GM18858 (cell line): ENCODE measurements at regions not wholly inside any gene's neighbourhood (a gene's known extent, or its start where the extent isn't known, plus 50 kb on each side); places are given as distances from the start of the nearest gene placed in this dataset.
A peak's percentile ranks its signal among the peaks of the same experiment; 100 is the strongest.

Source experiments
- ATAC-seq: cut with Tn5 transposase; IDR thresholded peaks from one replicate; pipeline ENCODE4 v1.9.1; 2021; ENCODE audit not compliant: unreplicated experiment

- no peak for ATAC-seq
These were observed 224.1 kb downstream of the ALX1 start for GRCh38 chr12:85504164-85504563.

DNA sequence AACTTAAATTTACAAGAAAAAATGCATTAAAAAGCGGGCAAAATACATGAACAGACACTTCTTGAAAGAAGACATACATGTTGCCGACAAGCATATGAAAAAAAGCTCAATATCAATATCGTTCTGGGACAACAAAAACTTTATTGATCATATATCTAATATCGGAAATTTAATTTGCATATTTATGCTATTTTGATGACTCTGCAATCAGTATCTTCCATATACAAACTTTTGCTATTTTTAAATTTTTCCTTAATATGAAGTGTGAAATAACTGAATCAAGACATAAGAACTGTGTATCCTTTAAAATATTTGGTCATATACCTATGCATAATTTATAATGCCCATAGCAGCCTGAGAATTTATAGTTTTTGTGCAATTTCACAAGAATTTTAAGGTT lies 224.6 kb downstream of the ALX1 start:
- ATAC-seq, result no peak

GRCh38 chr12:85507456-85507855 lies 227.4 kb downstream of the ALX1 start:
- ATAC-seq, result no peak

- ATAC-seq, result peak; percentile 4
These were observed 229.2 kb downstream of the ALX1 start for GRCh38 chr12:85509081-85509856.

DNA sequence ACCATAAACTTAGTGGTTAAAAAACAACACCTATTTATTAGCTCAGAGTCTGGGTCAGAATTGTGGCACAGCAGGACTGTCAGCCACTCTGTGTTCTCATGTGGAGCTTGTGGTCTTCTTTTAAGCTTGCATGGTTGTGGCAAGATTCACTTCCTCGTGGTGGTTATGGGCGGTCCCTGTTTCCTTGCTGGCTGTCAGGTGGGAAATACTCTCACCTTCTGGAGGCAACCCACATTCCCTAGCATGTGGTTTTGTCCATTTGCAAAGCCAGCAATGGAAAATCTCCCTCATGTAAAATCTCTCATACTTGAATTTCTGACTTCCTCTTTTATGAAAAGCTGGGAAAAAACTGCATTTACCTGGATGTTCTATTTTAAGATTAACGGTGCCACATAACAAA lies 229.8 kb downstream of the ALX1 start:
- ATAC-seq, result peak; percentile 96

DNA sequence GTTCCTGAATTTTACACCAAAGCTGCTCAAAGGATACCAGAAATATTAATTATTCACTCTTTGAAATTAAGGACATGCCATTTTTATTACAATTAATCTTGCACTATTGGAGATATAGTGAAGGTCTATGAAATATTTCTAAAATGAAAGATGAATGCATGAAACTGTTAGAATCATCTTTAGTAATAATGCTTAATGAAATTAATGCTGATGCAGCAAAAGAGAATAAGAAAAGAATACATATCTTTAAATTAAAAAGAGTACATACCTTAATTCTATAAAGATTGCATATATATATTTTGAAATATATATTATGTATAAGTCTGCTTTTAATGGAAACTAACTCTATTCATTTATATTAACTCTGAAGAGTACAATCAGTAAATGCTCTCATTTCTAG lies 236.0 kb downstream of the ALX1 start:
- no peak for ATAC-seq

DNA sequence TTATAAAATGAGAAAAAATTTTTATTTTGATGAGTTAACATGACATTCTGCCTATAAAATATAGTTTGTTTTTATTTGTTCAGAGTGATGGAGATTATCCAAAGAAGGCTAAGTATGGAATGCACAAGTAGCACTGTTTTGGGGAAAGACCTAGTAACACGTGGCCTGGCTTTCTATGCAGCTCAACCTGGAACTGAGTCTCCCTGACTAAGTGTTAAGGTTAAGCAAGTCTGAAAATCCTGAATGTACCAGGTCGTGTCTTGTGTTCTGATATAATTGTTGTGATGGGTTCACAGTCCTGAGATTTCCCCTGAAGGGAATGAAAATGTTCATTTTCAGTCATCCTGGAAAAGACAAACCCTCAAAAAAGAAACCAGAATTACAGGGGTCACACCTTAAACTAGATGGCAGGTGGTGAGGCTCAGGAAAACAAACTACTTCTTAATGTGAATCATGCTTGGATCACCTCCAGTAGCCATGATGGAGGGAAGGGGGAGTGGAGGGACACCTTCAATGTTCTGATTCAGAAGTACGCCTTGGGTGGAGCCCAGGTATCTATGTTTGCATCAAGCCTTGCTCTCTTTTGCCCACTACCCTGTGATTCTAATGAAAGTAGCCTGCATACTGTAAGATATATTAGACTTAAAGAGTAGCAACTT lies 236.8 kb downstream of the ALX1 start:
- no peak for ATAC-seq

GRCh38 chr12:85519163-85519562 lies 239.1 kb downstream of the ALX1 start:
- ATAC-seq, result no peak

DNA sequence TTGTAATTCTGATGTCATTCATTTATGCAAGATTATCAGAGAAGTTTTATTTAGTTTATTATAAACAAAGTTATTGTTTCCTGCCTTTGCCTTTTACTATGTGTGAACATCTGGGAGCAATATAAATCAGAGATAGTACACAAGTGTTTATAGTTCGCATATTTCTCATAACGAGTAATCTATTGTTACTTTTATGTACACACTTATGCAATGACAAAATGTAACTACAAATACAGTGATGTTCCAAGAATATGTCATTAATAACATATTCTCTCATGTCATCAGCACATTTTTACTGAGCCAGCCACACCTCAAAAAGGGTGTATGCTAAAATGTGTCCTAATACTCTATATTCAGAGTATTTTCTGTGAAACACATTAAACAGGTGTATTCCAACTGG lies 243.2 kb downstream of the ALX1 start:
- no peak for ATAC-seq

GRCh38 chr12:85527192-85527591 lies 247.2 kb downstream of the ALX1 start:
- ATAC-seq, result peak; percentile 70

GRCh38 chr12:85529896-85530295 lies 249.9 kb downstream of the ALX1 start:
- no peak for ATAC-seq

GRCh38 chr12:85530456-85530855 lies 250.4 kb downstream of the ALX1 start:
- ATAC-seq, result no peak

DNA sequence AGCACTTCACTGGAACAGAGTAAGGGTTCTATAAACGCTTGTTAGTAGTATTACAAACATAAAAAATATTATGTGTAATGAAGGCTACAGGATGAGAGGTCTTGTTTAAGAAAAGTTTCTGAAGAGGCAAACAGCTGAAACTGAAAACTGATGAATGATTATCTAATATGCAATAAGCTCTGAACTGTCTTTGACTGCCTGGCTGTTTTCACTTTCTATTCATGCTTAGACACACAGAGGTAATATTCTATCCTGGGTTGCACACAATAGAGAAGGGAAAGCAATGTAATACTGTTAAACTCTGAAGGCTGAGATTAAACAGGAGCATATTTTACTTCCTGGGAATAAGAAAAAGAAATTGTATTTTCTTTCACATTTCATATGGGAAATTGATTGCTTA lies 251.3 kb downstream of the ALX1 start:
- ATAC-seq, result peak; percentile 90

- no peak for ATAC-seq
These were observed 269.6 kb downstream of the ALX1 start for GRCh38 chr12:85549640-85550039.

- no peak for ATAC-seq
These were observed 270.9 kb downstream of the ALX1 start for GRCh38 chr12:85550924-85551323.

DNA sequence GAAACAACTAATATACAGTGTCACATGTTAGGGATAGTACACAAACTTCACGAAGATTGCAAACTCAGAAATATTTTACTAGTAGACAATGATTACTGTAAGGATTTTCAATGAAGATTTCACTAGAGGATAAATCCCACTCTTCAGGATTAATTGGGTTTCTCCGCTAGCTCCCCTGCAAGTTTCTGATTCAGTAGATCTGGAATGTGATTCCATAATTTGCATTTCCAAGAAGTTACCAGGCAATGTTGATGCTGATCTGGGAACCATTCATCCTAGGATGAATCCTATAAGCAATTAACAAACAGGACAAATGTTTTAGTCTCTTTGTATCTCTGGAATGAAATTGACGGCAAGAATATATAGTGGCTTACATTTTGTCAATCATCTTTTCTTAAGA lies 272.4 kb downstream of the ALX1 start:
- no peak for ATAC-seq

DNA sequence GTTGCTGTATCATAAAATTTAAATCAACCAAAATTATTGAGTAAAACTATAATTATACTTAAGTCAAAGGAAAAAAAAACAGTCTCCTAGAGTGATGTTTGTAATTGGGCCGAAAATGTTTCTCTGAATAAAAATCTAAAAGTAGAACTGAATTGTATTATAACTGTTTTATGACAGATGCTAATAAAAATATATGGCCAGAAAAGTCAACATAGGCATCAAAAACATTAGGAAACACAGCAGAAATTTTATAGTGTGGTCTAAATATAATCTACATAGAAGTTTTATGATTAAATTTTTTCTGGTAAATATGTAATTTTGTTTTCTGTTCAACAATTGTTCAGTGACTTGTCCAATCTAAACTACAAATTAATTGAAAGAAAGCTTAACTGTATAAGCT lies 277.8 kb downstream of the ALX1 start:
- ATAC-seq, result no peak

GRCh38 chr12:85558684-85559083 lies 277.5 kb downstream of the RASSF9 start:
- no peak for ATAC-seq

DNA sequence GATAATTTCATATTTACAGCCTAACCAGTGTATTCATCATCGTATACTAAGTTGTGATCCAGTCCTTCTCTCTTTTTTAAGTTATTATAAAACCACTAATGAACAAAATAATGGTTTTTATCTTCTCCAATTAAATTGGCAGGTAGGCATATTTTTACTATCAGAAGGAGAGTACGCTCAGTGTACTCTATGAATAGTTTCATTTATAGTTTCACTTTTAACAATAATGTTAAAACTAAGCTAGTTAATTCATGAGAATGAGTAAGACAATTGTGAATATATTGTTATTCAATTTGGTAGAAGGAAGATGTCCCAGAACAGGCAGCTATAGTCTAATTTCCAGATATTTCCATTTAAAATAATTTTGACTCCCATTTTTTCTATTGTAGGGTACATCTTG lies 277.1 kb downstream of the RASSF9 start:
- no peak for ATAC-seq

GRCh38 chr12:85559536-85559935 lies 276.7 kb downstream of the RASSF9 start:
- no peak for ATAC-seq

DNA sequence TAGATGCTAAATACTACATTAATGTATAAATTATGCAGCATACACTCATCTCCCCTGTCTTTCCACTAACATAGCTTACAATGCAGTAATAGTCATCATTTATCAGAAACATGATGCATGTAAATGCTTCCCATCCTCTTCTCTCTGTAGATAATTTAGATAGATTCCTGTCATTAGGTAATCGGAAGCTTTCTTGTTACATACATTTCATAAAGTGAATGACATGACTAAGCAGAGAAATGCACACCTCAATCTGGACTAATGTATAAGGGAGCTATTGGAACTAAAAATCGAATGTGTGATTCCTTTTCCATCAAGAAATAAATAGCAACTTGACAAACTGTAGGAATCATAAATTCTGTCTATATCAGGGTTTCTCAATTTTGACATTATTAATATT lies 273.4 kb downstream of the RASSF9 start:
- ATAC-seq, result no peak

DNA sequence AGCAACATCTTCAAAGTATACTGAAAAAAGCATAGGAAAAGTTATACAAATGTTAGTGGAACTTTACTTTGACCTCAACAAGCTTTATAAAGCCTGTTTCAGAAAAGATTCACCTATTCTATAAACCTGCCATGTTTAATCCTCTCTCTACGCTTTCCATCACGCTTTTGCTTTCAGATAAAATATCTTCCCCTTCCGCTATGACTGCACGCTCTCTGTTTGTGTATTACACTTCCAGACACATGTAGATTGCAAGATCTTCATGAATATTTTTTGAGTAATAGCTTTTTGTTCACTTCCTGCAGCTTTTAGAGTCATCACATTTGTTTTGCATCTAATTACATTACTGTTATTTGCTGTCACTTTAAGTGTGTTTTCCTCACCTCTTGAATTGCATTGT lies 271.4 kb downstream of the RASSF9 start:
- ATAC-seq, result no peak
